ENCODE measurements at regions not wholly inside any gene's neighbourhood (a gene's known extent, or its start where the extent isn't known, plus 50 kb on each side); places are given as distances from the start of the nearest gene placed in this dataset.

- TF ChIP-seq CTCF (conservative IDR thresholded peaks at IDR 0.05 in 1 of 2, IDR thresholded peaks at IDR 0.05 in 1 of 2; ENCODE audit: extremely low read depth in 1 of 2, insufficient read depth in 1 of 2, low read depth in 1 of 2, low read length in 2 of 2) (no peak), EZH2 (IDR thresholded peaks at IDR 0.05; ENCODE audit: borderline replicate concordance, low read length) (no peak)
Measured at GRCh38 chr15:77831986-77832385, 199.3 kb upstream of the LINGO1 start.
